Heart left ventricle (tissue), 16 donors: ENCODE measurements at regions not wholly inside any gene's neighbourhood (a gene's known extent, or its start where the extent isn't known, plus 50 kb on each side); places are given as distances from the start of the nearest gene placed in this dataset.

Experiments
- ATAC-seq, 4 donors: fragments of 200-7000 bp; cut with Tn5 transposase; one replicate each; pipeline ENCODE4 v1.9.1; 2020 to 2022; ENCODE audit warnings: moderate library complexity in 4 of 4, mild to moderate bottlenecking in 3 of 4, moderate number of reproducible peaks in 1 of 4
- DNase-seq, 5 donors: peaks; one replicate each; pipeline ENCODE4 v3.0.0-alpha.2; 2020
- H3K27ac ChIP-seq, 12 donors: fragments of 200-600 bp; sonication (generic) in 4 of 12; one replicate each; pipeline versions ENCODE4 v1.5.0 to v1.8.0; 2016 to 2022; ENCODE audit warnings: mild to moderate bottlenecking in 2 of 12
- H3K27me3 ChIP-seq, 9 donors: fragments of 200-600 bp; sonication (generic) in 2 of 9; one replicate each; pipeline versions ENCODE4 v1.5.1 to v1.8.0; 2016 to 2022; ENCODE audit warnings: mild to moderate bottlenecking in 3 of 9
- H3K36me3 ChIP-seq, 9 donors: fragments of 200-600 bp; sonication (generic) in 2 of 9; one replicate each; pipeline versions ENCODE4 v1.5.0 to v1.8.0; 2018 to 2022; ENCODE audit warnings: mild to moderate bottlenecking in 2 of 9
- H3K4me1 ChIP-seq, 12 donors: fragments of 200-600 bp; sonication (generic) in 4 of 12; one replicate each; pipeline versions ENCODE4 v1.5.0 to v1.8.0; 2016 to 2022; ENCODE audit warnings: mild to moderate bottlenecking in 3 of 12
- H3K4me3 ChIP-seq, 12 donors: fragments of 200-600 bp; sonication (generic) in 4 of 12; one replicate each; pipeline versions ENCODE4 v1.5.0 to v1.8.0; 2017 to 2022; ENCODE audit warnings: mild to moderate bottlenecking in 9 of 12, moderate library complexity in 4 of 12
- H3K9me3 ChIP-seq, 12 donors: fragments of 200-600 bp; sonication (generic) in 4 of 12; one replicate each; pipeline versions ENCODE4 v1.5.0 to v1.8.0; 2016 to 2022; ENCODE audit warnings: mild to moderate bottlenecking in 1 of 12
- POLR2A ChIP-seq, 2 donors: fragments of 450-650 bp; IDR thresholded peaks; one replicate each; pipeline ENCODE4 v1.6.1; 2017; ENCODE audit warnings: antibody characterized with exemption in 2 of 2, mild to moderate bottlenecking in 2 of 2, moderate library complexity in 2 of 2
- WGBS, 4 donors: extraction: QIAGEN DNeasy Blood & Tissue Kit in 2 of 4; methylation state at CpG; one replicate each; pipeline versions ENCODE4 v1.1.5 to v1.1.7; 2013 to 2018; 5-methylcytosine and 5-hydroxymethylcytosine counted together
- intact Hi-C, 10 donors: fragments of 100-400 bp; cut with DNase I; formaldehyde crosslinking; loops; one replicate each; pipeline versions ENCODE4 v1.11.1 to v1.14.2; 2022
- TF ChIP-seq, protein P1 (sequence below), 12 donors: fragments of 200-600 bp; sonication (generic) in 4 of 12; IDR thresholded peaks; one replicate each; pipeline versions ENCODE4 v1.5.0 to v1.8.0; 2018 to 2022; ENCODE audit warnings: antibody characterized with exemption in 12 of 12, mild to moderate bottlenecking in 5 of 12
- donor health status: ischemic (EF 13 %, LVEDD 7.1; RV severe dilation, severe dysfunction).
- donor health status: healthy with polysubstance abuse.
- donor health status: DM: no; HTN: yes; CAD: no.
- donor health status: DM: no; HTN: no; CAD: no.
- donor health status: ischemic (EF 25% LVEDD 6.9; RV normal size, moderate dysfunction).
- donor health status: ischemic (EF 25% LVEDD 5.7; RV mildly dilated, moderate dysfunction).
- donor health status: healthy.
- donor health status: DM: yes; HTN: yes; CAD: no.
- donor health status: ischemic (EF 35%, LVEDD 5.7; RV mildly dilated, moderate dysfunction).
- donor health status: nonischemic (EF 11% LVEDD 7.7; RV severe dilation, severe dysfunction).
- donor health status: DM: yes; HTN: yes; CAD: no.
- donor health status: PGD.
- donor health status: ischemic (EF 29% LVEDD 5.4; RV normal size, mild dysfunction).
- donor health status: nonischemic (EF 23%, LVEDD 6.1; RV moderate dilation, normal function).

DNA sequence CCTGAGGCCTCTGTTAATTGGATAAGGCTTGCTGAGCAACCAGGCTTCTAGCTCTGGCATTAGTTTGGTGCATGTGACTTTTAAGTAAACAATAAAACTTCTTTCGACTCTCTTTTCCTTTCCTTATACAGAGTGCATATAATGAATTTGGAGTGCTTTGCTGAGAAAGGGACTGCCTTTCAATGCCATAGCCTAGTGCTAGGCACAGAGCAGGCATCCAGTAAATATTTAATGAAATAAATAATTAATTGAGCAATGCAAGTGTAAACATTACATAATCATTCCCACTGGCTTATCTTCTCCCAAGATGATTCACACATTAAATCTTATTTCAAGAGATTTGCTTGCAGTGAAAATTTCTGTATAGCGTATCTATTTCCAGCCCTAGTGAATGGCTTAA is 74.1 kb downstream of the NMUR2 start:
- TF ChIP-seq POLR2A (IDR thresholded peaks at IDR 0.05), result no peak
- TF ChIP-seq, protein P1, sequence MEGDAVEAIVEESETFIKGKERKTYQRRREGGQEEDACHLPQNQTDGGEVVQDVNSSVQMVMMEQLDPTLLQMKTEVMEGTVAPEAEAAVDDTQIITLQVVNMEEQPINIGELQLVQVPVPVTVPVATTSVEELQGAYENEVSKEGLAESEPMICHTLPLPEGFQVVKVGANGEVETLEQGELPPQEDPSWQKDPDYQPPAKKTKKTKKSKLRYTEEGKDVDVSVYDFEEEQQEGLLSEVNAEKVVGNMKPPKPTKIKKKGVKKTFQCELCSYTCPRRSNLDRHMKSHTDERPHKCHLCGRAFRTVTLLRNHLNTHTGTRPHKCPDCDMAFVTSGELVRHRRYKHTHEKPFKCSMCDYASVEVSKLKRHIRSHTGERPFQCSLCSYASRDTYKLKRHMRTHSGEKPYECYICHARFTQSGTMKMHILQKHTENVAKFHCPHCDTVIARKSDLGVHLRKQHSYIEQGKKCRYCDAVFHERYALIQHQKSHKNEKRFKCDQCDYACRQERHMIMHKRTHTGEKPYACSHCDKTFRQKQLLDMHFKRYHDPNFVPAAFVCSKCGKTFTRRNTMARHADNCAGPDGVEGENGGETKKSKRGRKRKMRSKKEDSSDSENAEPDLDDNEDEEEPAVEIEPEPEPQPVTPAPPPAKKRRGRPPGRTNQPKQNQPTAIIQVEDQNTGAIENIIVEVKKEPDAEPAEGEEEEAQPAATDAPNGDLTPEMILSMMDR (IDR thresholded peaks at IDR 0.05), result no peak
- Histone ChIP-seq H3K4me1 (peaks cover 0 to 6% (median 0%) of the 10 kb centered on the region in 12 donors), H3K36me3 (no peaks in the 10 kb centered on the region), H3K9me3 (peaks cover 0 to 6% (median 0%) of the 10 kb centered on the region in 12 donors), H3K4me3 (no peak overlapping the region), H3K27me3 (no peaks in the 10 kb centered on the region), H3K27ac (no peak overlapping the region)
- intact Hi-C loops, result no loop called here
- no peak for ATAC-seq
- no peak for DNase-seq
- 74 to 82% (median 75%) methylated on average over 2 of the region's 2 CpGs for whole genome bisulfite sequencing, 4 donors

DNA sequence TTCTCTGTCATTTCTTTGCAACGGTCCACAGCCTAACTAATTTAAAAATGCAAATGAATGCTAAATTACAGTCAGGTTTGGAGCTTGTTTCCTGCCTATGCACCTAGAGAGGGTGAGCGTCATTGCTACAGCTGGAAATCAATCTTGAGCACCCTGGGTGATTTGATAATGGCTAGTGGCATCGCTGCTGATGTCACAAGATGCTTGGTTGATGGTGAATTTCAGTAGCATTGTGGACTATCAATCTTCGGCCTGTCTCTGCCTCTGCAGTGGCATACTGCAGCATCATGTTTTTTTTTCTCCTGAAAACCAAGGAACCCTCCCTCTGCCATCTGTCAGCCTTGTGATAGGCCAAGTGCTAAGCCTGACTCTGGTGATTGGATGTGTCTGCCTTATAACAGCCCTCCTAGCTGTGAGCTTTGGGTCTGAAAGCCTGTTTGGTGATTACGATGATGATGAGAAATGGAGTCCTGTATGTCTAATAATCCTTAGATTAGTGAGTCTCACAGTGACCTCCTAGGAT is 75.3 kb downstream of the NMUR2 start:
- ATAC-seq, result peak in 2 of 4 donors; percentile 58 to 62
- TF ChIP-seq, protein P1 (IDR thresholded peaks at IDR 0.05), result no peak
- TF ChIP-seq POLR2A (IDR thresholded peaks at IDR 0.05), result no peak
- intact Hi-C loops, result no loop called here
- no peak for DNase-seq
- Histone ChIP-seq H3K27me3 (no peaks in the 10 kb centered on the region), H3K4me1 (peaks cover 0 to 6% (median 0%) of the 10 kb centered on the region in 12 donors), H3K27ac (peak overlapping the region in 5 of 12 donors; percentile 41 to 61 (median 50)), H3K4me3 (no peak overlapping the region), H3K36me3 (no peaks in the 10 kb centered on the region), H3K9me3 (peaks cover 0 to 6% (median 0%) of the 10 kb centered on the region in 12 donors)
- 66 to 83% (median 72%) methylated on average over 5 of the region's 5 CpGs for WGBS, 4 donors

DNA sequence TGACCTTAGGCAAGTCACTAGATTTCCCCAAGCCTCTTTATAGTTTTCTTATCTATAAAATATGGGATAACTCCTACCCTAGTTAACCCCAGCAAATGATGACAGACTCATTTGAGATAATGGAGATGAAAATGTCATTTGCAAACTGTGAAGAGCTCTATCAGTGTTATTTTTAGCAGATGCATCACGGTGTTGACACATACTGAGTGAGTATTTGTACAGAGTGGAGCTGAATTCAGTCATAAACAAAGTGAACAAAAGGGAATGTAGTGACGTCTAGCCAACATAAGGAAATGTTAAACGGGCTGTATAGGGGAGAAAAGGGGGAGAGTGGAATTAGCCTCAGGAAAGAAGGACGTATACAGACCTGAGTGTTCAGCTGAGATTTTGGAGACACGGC is 75.9 kb downstream of the NMUR2 start:
- ATAC-seq, result peak; percentile 83 to 94 (median 88)
- TF ChIP-seq, protein P1 (IDR thresholded peaks at IDR 0.05), result no peak
- TF ChIP-seq POLR2A (IDR thresholded peaks at IDR 0.05), result no peak
- H3K4me3 ChIP-seq, result no peak overlapping the region

DNA sequence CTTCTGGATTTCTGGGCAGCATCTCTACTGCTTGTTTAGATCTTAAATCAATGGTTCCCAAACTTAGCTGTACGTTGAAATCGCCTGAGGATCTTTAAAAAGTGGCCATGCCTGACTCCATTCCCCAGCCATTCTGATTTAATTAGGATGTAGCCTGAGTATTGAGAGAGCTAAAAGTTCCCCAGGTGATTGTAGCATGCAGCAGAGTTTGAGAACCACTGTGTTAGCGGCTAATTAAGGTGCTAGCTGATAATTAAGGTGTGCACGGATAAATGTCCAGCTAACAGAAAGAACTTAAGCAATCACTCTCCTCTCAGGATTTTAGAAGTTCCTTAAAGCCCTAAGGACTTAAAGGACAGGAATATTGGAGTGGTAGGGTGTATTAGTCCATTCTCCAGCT is 89.1 kb downstream of the NMUR2 start:
- Histone ChIP-seq H3K9me3 (no peaks in the 10 kb centered on the region), H3K36me3 (no peaks in the 10 kb centered on the region), H3K27ac (no peak overlapping the region), H3K27me3 (no peaks in the 10 kb centered on the region), H3K4me1 (no peaks in the 10 kb centered on the region), H3K4me3 (no peak overlapping the region)
- intact Hi-C loops, result no loop called here
- ATAC-seq, result no peak
- no peak for DNase-seq
- TF ChIP-seq, protein P1 (IDR thresholded peaks at IDR 0.05), result no peak
- no peak for TF ChIP-seq POLR2A (IDR thresholded peaks at IDR 0.05)
- WGBS, 4 donors, result 85 to 89% (median 87%) methylated on average over 4 of the region's 4 CpGs

More for the DNA sequence above, 75.9 kb downstream of the NMUR2 start:
- Histone ChIP-seq H3K27me3 (no peaks in the 10 kb centered on the region), H3K27ac (peak overlapping the region in 6 of 12 donors; percentile 32 to 61 (median 46)), H3K4me1 (peaks cover 0 to 6% (median 0%) of the 10 kb centered on the region in 12 donors), H3K9me3 (peaks cover 0 to 9% (median 0%) of the 10 kb centered on the region in 12 donors), H3K36me3 (no peaks in the 10 kb centered on the region)
- no peak for DNase-seq
- WGBS, 4 donors, result 24 to 35% (median 31%) methylated on average over 5 of the region's 5 CpGs
- intact Hi-C loops, result no loop called here
